GM12865 (cell line): ENCODE measurements at regions not wholly inside any gene's neighbourhood (a gene's known extent, or its start where the extent isn't known, plus 50 kb on each side); places are given as distances from the start of the nearest gene placed in this dataset.

Experiments
- DNase-seq: peaks from one replicate; pipeline ENCODE4 v3.0.0; 2010; ENCODE audit warnings: low read depth
- H3K4me3 ChIP-seq: 2 replicates; pipeline ENCODE4 v1.5.1; 2011; ENCODE audit warnings: mild to moderate bottlenecking, low read depth, low read length, control low read depth
- TF ChIP-seq, protein P1 (sequence below): IDR thresholded peaks from 2 replicates; pipeline ENCODE4 v1.5.1; 2011; ENCODE audit warnings: low read length, control low read depth, low read depth, inconsistent platforms; ENCODE audit not compliant: insufficient read depth; ENCODE audit errors: missing control alignments

DNA sequence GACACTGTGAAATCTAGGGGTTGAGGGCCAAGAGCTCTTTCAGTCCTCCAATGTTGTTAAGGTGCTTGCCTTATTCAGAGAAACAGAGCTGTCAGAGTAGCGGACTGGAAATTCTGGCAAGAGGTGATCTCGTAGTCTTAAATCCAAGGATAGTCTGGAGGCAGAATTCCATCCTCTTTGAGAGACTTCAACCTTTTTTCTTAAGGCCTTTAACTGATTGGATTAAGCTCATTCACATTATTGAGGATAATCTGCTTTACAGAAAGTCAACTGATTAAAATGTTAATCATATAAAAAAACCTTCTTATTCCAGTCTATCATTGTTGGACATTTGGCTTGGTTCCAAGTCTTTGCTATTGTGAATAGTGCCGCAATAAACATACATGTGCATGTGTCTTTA, 243.1 kb upstream of the COX7C start:
- no peak for DNase-seq
- TF ChIP-seq, protein P1, sequence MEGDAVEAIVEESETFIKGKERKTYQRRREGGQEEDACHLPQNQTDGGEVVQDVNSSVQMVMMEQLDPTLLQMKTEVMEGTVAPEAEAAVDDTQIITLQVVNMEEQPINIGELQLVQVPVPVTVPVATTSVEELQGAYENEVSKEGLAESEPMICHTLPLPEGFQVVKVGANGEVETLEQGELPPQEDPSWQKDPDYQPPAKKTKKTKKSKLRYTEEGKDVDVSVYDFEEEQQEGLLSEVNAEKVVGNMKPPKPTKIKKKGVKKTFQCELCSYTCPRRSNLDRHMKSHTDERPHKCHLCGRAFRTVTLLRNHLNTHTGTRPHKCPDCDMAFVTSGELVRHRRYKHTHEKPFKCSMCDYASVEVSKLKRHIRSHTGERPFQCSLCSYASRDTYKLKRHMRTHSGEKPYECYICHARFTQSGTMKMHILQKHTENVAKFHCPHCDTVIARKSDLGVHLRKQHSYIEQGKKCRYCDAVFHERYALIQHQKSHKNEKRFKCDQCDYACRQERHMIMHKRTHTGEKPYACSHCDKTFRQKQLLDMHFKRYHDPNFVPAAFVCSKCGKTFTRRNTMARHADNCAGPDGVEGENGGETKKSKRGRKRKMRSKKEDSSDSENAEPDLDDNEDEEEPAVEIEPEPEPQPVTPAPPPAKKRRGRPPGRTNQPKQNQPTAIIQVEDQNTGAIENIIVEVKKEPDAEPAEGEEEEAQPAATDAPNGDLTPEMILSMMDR = no peak
- no peak overlapping the region for H3K4me3 ChIP-seq

DNA sequence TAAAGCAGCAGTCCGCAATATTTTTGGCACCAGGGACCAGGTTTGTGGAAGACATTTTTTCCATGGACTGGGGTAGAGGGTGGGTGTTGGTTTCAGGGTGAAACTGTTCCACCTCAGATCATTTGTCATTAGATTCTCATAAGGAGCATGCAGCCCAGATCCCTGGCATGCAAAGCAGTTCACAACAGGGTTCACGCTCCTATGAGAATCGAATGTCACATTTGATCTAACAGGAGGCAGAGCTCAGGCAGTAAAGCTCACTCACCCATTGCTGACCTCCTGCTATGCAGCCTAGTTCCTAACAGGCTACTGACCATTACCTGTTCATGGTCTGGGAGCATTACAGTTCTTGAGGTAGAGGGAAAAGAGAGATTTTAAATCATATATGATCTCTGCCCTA, 241.5 kb upstream of the COX7C start:
- no peak overlapping the region for H3K4me3 ChIP-seq
- no peak for DNase-seq
- TF ChIP-seq, protein P1 = no peak

DNA sequence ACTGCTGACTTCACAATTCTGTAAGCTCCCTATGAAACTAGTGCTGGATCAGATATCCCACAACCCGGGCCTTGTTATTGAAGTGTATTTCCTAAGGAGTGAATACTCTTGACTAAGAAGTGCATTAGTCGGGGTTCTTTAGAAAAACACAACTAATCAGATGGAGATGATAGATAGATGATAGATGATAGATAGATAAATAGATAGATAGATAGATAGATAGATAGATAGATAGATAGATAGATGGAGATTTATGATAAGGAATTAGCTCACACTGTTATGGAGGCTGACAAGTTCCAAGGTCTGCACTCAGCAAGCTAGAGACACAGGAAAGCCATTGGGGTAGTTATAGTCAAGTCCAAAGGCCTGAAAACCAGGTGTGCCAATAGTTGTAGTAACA, 214.6 kb upstream of the COX7C start:
- H3K4me3 ChIP-seq = no peak overlapping the region
- no peak for DNase-seq
- TF ChIP-seq, protein P1 = no peak

DNA sequence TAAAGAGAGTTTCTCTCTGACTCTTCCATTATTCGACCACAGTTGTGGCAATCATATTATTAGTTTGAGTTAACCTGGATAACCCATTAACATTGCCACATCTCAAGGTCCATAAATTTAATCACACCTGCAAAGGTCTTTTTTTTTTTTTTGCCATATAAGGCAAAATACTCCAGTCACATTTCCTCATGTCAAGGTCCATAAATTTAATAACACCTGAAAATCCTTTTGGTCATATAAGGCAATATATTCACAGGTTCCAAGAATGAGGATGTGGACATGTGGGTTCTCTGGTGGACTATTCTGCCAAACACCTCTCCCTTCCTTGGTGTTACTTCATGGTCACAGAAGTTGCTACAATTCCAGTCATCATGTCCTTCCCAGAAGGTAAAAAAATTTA, 213.5 kb upstream of the COX7C start:
- TF ChIP-seq, protein P1 = no peak
- H3K4me3 ChIP-seq = no peak overlapping the region
- DNase-seq = no peak

DNA sequence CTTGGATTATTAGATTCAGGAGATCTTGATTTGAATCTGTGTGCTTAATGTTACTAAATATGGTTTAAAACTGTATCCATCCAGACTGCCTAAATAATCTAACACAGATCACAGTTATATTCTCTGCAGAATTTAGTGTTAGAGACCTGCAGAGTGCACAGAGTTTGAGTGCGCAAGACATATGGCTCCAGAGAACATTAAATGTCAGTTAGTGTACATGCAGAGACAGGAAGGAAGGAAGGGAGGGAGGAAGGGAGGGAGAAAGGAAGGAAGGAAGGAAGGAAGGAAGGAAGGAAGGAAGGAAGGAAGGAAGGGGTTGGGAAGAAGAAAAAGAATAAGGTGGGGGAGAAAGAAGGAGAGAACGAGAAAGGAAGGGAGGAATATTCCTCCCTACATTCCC, 210.0 kb upstream of the COX7C start:
- H3K4me3 ChIP-seq = no peak overlapping the region
- TF ChIP-seq, protein P1 = no peak
- no peak for DNase-seq

DNA sequence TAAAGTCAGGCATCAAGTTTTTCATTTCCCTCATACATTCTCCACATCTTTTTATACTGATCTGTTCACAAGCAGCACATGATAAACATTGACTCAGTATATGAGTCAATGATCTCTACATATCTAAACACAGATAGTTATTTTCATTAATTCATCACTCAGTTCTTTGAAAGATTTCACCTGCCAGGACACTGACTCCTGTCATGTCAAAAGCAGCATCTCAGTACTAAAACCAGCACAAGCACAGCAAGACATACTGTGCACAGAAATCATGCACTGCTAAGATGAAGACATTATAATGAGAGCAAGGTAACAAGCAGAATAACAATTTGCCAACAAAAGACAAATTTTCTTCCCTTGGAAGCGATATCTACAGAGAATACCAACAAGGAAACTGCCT, 206.1 kb upstream of the COX7C start:
- TF ChIP-seq, protein P1 = no peak
- no peak overlapping the region for H3K4me3 ChIP-seq
- no peak for DNase-seq

DNA sequence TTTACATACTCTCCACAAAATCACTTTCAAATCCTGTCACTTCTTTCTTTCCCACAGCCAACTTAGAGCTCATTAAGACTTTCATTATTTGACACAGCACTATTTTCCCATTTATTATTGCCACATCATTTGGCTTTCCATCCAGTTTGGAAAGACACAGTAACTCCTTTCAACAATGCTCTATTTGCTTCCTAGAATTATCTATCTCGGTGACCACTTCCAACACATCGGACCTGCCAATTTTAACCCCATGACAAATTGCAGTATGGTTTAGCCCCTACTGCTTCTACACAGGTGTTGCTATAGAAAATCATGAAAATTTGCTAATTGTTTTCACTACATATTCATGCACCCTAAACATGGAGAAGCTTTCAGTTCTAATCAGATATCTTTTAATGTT, 190.6 kb upstream of the COX7C start:
- H3K4me3 ChIP-seq = no peak overlapping the region
- DNase-seq = no peak
- TF ChIP-seq, protein P1 = no peak
